ENCODE measurements at regions not wholly inside any gene's neighbourhood (a gene's known extent, or its start where the extent isn't known, plus 50 kb on each side); places are given as distances from the start of the nearest gene placed in this dataset.

DNA sequence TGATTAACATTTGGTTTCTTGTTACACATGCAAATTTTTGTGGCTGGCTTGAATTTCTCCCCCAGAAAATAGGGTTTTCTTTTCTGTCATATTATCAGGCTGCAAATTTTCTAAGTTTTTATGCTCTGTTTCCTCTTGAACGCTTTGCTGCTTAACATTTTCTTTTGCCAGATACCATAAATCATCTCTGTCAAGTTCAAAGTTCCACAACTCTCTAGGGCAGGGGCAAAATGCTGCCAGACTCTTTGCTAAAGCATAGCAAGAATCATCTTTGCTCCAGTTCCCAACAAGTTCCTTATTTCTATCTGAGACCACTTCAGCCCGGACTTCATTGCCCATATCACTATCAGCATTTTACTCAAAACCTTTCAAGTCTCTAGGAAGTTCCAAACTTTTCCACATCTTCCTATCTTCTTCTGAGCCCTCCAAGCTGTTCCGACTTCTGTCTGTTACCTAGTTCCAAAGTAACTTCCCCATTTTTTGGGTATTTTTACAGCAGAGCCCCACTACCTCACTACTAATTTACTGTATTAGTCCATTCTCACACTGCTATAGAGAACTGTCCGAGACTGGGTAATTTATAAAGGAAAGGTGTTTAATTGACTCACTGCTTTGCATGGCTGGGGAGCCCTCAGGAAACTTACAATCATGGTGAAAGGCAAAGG is 486.9 kb upstream of the NCAM2 start:
- Histone ChIP-seq H3K27ac (ENCODE audit: insufficient read depth, low read depth, low read length) (no peak overlapping the region), H3K4me1 (ENCODE audit: control insufficient read depth, extremely low read depth, insufficient read depth, low read length) (no peaks in the 10 kb centered on the region), H3K9ac (replicated peaks; ENCODE audit: extremely low read depth, insufficient read depth, low read length) (no peak overlapping the region), H3K9me1 (replicated peaks; ENCODE audit: control insufficient read depth, extremely low read depth, insufficient read depth, low read length) (no peaks in the 10 kb centered on the region), H2AFZ (ENCODE audit: low read depth, low read length) (no peak overlapping the region), H4K20me1 (replicated peaks; ENCODE audit: control insufficient read depth, extremely low read depth, insufficient read depth, low read length) (no peaks in the 10 kb centered on the region), H3K4me2 (ENCODE audit: insufficient read depth, low read length) (no peak overlapping the region), H3K27me3 (ENCODE audit: control insufficient read depth in 2 of 2, insufficient read depth in 2 of 2, low read length in 2 of 2) (no peaks in the 10 kb centered on the region), H3K79me2 (ENCODE audit: control insufficient read depth, insufficient read depth, low read length) (no peaks in the 10 kb centered on the region), H3K4me3 (replicated peaks in 1 of 3; ENCODE audit: insufficient read depth in 1 of 3, low read depth in 1 of 3, low read length in 3 of 3) (no peak overlapping the region), H3K36me3 (ENCODE audit: control insufficient read depth in 2 of 2, extremely low read depth in 1 of 2, insufficient read depth in 2 of 2, low read length in 2 of 2) (no peaks in the 10 kb centered on the region), H3K9me3 (replicated peaks; ENCODE audit: control insufficient read depth, insufficient read depth, low read length) (peaks cover 4% of the 10 kb centered on the region)
- intact Hi-C loops (cut with micrococcal nuclease) = no loop called here
- DNase-seq (ENCODE audit: low read depth, low spot score) = no peak
- dilution Hi-C loops (cut with MboI; ENCODE audit: extremely low pct_ligation_motif_present, low sequenced_read_pairs) = no loop called here
- ChIA-PET POLR2A (no interaction called here), CTCF (no interaction called here)
- no peak for TF ChIP-seq EZH2 (IDR thresholded peaks at IDR 0.05; ENCODE audit: borderline replicate concordance, low read depth, low read length, severe bottlenecking)
- TF ChIP-seq MYC (IDR thresholded peaks at IDR 0.05; ENCODE audit: low read depth, low read length) = no peak
- no peak for TF ChIP-seq GATA2 (IDR thresholded peaks at IDR 0.05; ENCODE audit: insufficient read depth, insufficient read length, low read depth, low read length)
- no peak for TF ChIP-seq FOS (IDR thresholded peaks at IDR 0.05; ENCODE audit: borderline replicate concordance, insufficient read depth, low read length)
- TF ChIP-seq, protein P1, sequence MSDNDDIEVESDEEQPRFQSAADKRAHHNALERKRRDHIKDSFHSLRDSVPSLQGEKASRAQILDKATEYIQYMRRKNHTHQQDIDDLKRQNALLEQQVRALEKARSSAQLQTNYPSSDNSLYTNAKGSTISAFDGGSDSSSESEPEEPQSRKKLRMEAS (IDR thresholded peaks at IDR 0.05; ENCODE audit: insufficient read depth, insufficient read length) = no peak
- TF ChIP-seq, protein P2, sequence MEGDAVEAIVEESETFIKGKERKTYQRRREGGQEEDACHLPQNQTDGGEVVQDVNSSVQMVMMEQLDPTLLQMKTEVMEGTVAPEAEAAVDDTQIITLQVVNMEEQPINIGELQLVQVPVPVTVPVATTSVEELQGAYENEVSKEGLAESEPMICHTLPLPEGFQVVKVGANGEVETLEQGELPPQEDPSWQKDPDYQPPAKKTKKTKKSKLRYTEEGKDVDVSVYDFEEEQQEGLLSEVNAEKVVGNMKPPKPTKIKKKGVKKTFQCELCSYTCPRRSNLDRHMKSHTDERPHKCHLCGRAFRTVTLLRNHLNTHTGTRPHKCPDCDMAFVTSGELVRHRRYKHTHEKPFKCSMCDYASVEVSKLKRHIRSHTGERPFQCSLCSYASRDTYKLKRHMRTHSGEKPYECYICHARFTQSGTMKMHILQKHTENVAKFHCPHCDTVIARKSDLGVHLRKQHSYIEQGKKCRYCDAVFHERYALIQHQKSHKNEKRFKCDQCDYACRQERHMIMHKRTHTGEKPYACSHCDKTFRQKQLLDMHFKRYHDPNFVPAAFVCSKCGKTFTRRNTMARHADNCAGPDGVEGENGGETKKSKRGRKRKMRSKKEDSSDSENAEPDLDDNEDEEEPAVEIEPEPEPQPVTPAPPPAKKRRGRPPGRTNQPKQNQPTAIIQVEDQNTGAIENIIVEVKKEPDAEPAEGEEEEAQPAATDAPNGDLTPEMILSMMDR (IDR thresholded peaks at IDR 0.05; ENCODE audit: extremely low read depth in 1 of 2, insufficient read depth in 1 of 2, low read depth in 1 of 2, low read length in 2 of 2) = no peak
- TF ChIP-seq POLR2AphosphoS5 (IDR thresholded peaks at IDR 0.05; ENCODE audit: insufficient read depth, low read depth, low read length) = no peak
- TF ChIP-seq POLR2A (IDR thresholded peaks at IDR 0.05; ENCODE audit: low read depth, low read length) = no peak
- FAIRE-seq = no peak
- BruUV-seq (replicated peaks) = no TSS peak

All from endothelial cell of umbilical vein (primary cell).